Type B pancreatic cell (in vitro differentiated cells): ENCODE measurements at regions not wholly inside any gene's neighbourhood (a gene's known extent, or its start where the extent isn't known, plus 50 kb on each side); places are given as distances from the start of the nearest gene placed in this dataset.

Experiments
- DNase-seq: peaks from one replicate; pipeline ENCODE4 v3.0.0; 2021; ENCODE audit warnings: mixed read lengths; ENCODE audit not compliant: unreplicated experiment; ENCODE audit errors: extremely low spot score
- H3K27ac Mint-ChIP-seq: 2 replicates; pipeline ENCODE4 v1.8.0; 2021; ENCODE audit warnings: mild to moderate bottlenecking, mixed read lengths
- H3K27me3 Mint-ChIP-seq: 2 replicates; pipeline ENCODE4 v1.8.0; 2021; ENCODE audit warnings: mixed read lengths
- H3K36me3 Mint-ChIP-seq: 2 replicates; pipeline ENCODE4 v1.8.0; 2021; ENCODE audit warnings: mixed read lengths
- H3K4me1 Mint-ChIP-seq: one replicate; pipeline ENCODE4 v1.8.0; 2021; ENCODE audit warnings: mixed read lengths; ENCODE audit not compliant: unreplicated experiment
- H3K4me3 Mint-ChIP-seq: 2 replicates; pipeline ENCODE4 v1.8.0; 2021; ENCODE audit warnings: mild to moderate bottlenecking, mixed read lengths
- H3K9me3 Mint-ChIP-seq: 2 replicates; pipeline ENCODE4 v1.8.0; 2021; ENCODE audit warnings: mixed read lengths
- CTCF ChIP-seq: fragments of 200-600 bp; sonication (generic); conservative IDR thresholded peaks from 2 replicates; pipeline ENCODE4 v1.5.0; 2021; ENCODE audit warnings: antibody characterized with exemption, mild to moderate bottlenecking

- Mint-ChIP-seq H3K4me1 (peaks cover 3% of the 10 kb centered on the region), H3K27ac (no peak overlapping the region), H3K9me3 (peaks cover 11% of the 10 kb centered on the region), H3K36me3 (peaks cover 4% of the 10 kb centered on the region), H3K27me3 (peaks cover 10% of the 10 kb centered on the region), H3K4me3 (no peak overlapping the region)
- no peak for DNase-seq
- TF ChIP-seq CTCF = no peak
These were observed 103.6 kb upstream of the SGK1 start for GRCh38 chr6:134421501-134421900.

- H3K4me3 Mint-ChIP-seq = no peak overlapping the region
- H3K36me3 Mint-ChIP-seq = peaks cover 4% of the 10 kb centered on the region
- peaks cover 3% of the 10 kb centered on the region for H3K4me1 Mint-ChIP-seq
- no peak for TF ChIP-seq CTCF
- H3K27me3 Mint-ChIP-seq = peaks cover 10% of the 10 kb centered on the region
- H3K27ac Mint-ChIP-seq = no peak overlapping the region
- peaks cover 11% of the 10 kb centered on the region for H3K9me3 Mint-ChIP-seq
- no peak for DNase-seq
These were observed 102.8 kb upstream of the SGK1 start for GRCh38 chr6:134420614-134421181.

- Mint-ChIP-seq H3K9me3 (peaks cover 11% of the 10 kb centered on the region), H3K27ac (no peak overlapping the region), H3K4me1 (peaks cover 10% of the 10 kb centered on the region)
These were observed 101.8 kb upstream of the SGK1 start for GRCh38 chr6:134419716-134420115.

GRCh38 chr6:134416418-134417154, 98.7 kb upstream of the SGK1 start:
- DNase-seq = no peak
- Mint-ChIP-seq H3K9me3 (peaks cover 6% of the 10 kb centered on the region), H3K36me3 (peaks cover 4% of the 10 kb centered on the region), H3K27ac (no peak overlapping the region), H3K27me3 (peaks cover 19% of the 10 kb centered on the region), H3K4me1 (peaks cover 10% of the 10 kb centered on the region), H3K4me3 (no peak overlapping the region)
- TF ChIP-seq CTCF = no peak

More at GRCh38 chr6:134419716-134420115, 101.8 kb upstream of the SGK1 start:
- Mint-ChIP-seq H3K27me3 (peaks cover 19% of the 10 kb centered on the region), H3K4me3 (no peak overlapping the region), H3K36me3 (peaks cover 4% of the 10 kb centered on the region)
- DNase-seq = no peak
- TF ChIP-seq CTCF = no peak

GRCh38 chr6:134415656-134416055, 97.7 kb upstream of the SGK1 start:
- no peak overlapping the region for H3K4me3 Mint-ChIP-seq
- no peak overlapping the region for H3K27ac Mint-ChIP-seq
- no peak for TF ChIP-seq CTCF
- H3K4me1 Mint-ChIP-seq = peaks cover 11% of the 10 kb centered on the region
- peaks cover 19% of the 10 kb centered on the region for H3K27me3 Mint-ChIP-seq
- peaks cover 6% of the 10 kb centered on the region for H3K9me3 Mint-ChIP-seq
- no peak for DNase-seq
- H3K36me3 Mint-ChIP-seq = peaks cover 4% of the 10 kb centered on the region
